ENCODE measurements at regions not wholly inside any gene's neighbourhood (a gene's known extent, or its start where the extent isn't known, plus 50 kb on each side); places are given as distances from the start of the nearest gene placed in this dataset.

DNA sequence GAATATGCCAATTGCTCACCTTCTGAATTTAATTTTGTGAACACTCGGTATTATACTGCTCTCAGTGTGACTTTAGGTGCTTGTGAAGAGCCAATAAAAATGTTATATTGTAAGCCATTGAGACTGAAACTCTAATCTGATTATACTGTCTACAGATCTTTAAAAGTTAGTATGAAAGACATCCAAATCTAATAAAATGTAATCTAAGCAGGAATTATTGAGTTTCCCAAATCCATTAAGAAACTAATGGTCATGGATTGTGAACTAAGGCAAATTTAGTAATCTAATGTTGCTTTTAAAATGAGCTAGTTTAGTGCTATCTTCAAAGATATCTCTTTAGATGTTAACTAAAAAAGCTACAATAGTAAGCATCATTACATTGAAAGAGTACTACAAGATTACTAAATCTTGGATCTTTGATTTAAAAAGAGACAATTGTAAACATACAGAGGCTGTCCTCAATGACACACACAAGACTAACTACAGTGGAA is 1132.4 kb upstream of the B3GALT2 start:
- H3F3A ChIP-seq (ENCODE audit: control insufficient read depth, insufficient read depth) = no peaks in the 10 kb centered on the region
- no peaks in the 10 kb centered on the region for H3K27me3 ChIP-seq (ENCODE audit: control insufficient read depth, low read length)
- TF ChIP-seq, protein P1, sequence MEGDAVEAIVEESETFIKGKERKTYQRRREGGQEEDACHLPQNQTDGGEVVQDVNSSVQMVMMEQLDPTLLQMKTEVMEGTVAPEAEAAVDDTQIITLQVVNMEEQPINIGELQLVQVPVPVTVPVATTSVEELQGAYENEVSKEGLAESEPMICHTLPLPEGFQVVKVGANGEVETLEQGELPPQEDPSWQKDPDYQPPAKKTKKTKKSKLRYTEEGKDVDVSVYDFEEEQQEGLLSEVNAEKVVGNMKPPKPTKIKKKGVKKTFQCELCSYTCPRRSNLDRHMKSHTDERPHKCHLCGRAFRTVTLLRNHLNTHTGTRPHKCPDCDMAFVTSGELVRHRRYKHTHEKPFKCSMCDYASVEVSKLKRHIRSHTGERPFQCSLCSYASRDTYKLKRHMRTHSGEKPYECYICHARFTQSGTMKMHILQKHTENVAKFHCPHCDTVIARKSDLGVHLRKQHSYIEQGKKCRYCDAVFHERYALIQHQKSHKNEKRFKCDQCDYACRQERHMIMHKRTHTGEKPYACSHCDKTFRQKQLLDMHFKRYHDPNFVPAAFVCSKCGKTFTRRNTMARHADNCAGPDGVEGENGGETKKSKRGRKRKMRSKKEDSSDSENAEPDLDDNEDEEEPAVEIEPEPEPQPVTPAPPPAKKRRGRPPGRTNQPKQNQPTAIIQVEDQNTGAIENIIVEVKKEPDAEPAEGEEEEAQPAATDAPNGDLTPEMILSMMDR (IDR thresholded peaks at IDR 0.05; ENCODE audit: low read depth, low read length, poor library complexity, severe bottlenecking) = no peak
- TF ChIP-seq EZH2phosphoT487 (IDR thresholded peaks at IDR 0.05; ENCODE audit: borderline replicate concordance, low read length) = no peak
- H4K20me1 ChIP-seq (ENCODE audit: control insufficient read depth, insufficient read depth, low read depth, low read length) = no peaks in the 10 kb centered on the region
- H3K4me1 ChIP-seq (ENCODE audit: control insufficient read depth, low read length) = no peaks in the 10 kb centered on the region
- H3K79me2 ChIP-seq (ENCODE audit: control insufficient read depth, low read length) = no peaks in the 10 kb centered on the region
- no peak overlapping the region for H3K4me3 ChIP-seq (ENCODE audit: low read length)
- no peak overlapping the region for H3K27ac ChIP-seq (ENCODE audit: low read depth, low read length)
- no peak overlapping the region for H3K4me2 ChIP-seq (ENCODE audit: low read length)
- H3K9me2 ChIP-seq (replicated peaks; ENCODE audit: control insufficient read depth, low read length) = no peaks in the 10 kb centered on the region
- no peaks in the 10 kb centered on the region for H3K36me3 ChIP-seq (ENCODE audit: control insufficient read depth, low read length)
- H3K9me3 ChIP-seq (ENCODE audit: control insufficient read depth, insufficient read depth, low read length) = no peaks in the 10 kb centered on the region

DNA sequence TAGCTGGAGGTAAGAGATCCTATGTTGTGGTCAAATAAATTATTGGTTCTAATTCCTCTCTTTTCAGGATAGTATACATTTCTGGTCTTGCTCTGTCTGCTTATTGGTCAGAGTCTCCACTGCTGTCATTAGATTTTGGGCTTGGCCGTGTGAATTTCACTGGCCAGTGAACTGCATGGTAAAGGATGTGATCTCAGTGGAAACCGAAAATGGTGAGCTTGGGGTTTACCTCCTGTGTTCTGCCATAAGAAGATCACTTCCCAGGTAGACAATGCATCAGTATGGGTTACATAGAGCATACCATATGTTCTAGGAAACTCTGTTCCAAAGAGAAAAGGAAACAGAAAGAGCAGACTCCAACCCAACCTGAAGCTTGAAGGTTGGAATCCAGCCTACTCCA is 1123.3 kb upstream of the B3GALT2 start:
- TF ChIP-seq, protein P1 (IDR thresholded peaks at IDR 0.05; ENCODE audit: low read depth, low read length, poor library complexity, severe bottlenecking) = no peak
- no peak for TF ChIP-seq EZH2phosphoT487 (IDR thresholded peaks at IDR 0.05; ENCODE audit: borderline replicate concordance, low read length)
- Histone ChIP-seq H4K20me1 (ENCODE audit: control insufficient read depth, insufficient read depth, low read depth, low read length) (no peaks in the 10 kb centered on the region), H3K9me2 (replicated peaks; ENCODE audit: control insufficient read depth, low read length) (no peaks in the 10 kb centered on the region), H3K4me3 (ENCODE audit: low read length) (no peak overlapping the region), H3K9me3 (ENCODE audit: control insufficient read depth, insufficient read depth, low read length) (no peaks in the 10 kb centered on the region), H3K79me2 (ENCODE audit: control insufficient read depth, low read length) (no peaks in the 10 kb centered on the region), H3K27ac (ENCODE audit: low read depth, low read length) (no peak overlapping the region), H3F3A (ENCODE audit: control insufficient read depth, insufficient read depth) (no peaks in the 10 kb centered on the region), H3K4me1 (ENCODE audit: control insufficient read depth, low read length) (no peaks in the 10 kb centered on the region), H3K36me3 (ENCODE audit: control insufficient read depth, low read length) (no peaks in the 10 kb centered on the region), H3K27me3 (ENCODE audit: control insufficient read depth, low read length) (no peaks in the 10 kb centered on the region), H3K4me2 (ENCODE audit: low read length) (no peak overlapping the region)

DNA sequence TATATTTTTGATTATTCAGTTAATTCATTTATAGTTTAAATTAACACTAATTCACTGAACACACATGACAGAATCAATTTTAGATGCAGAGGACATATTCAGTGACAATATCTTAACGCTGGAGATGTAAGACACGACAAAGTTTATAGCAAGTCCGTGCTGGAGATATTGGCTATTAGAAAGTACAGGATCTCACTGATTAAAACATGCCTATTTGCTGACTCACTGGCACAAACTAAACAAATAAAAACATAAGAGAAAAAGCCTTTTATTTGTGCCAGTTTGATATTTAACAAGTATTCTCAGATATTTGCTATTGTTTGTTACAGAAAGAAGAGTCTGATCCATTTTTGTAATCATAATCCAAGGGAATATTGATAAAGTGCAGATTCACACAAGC is 1122.9 kb upstream of the B3GALT2 start:
- Histone ChIP-seq H3K79me2 (ENCODE audit: control insufficient read depth, low read length) (no peaks in the 10 kb centered on the region), H3K9me3 (ENCODE audit: control insufficient read depth, insufficient read depth, low read length) (no peaks in the 10 kb centered on the region), H3K4me3 (ENCODE audit: low read length) (no peak overlapping the region), H3K36me3 (ENCODE audit: control insufficient read depth, low read length) (no peaks in the 10 kb centered on the region), H3F3A (ENCODE audit: control insufficient read depth, insufficient read depth) (no peaks in the 10 kb centered on the region), H3K27me3 (ENCODE audit: control insufficient read depth, low read length) (no peaks in the 10 kb centered on the region), H4K20me1 (ENCODE audit: control insufficient read depth, insufficient read depth, low read depth, low read length) (no peaks in the 10 kb centered on the region), H3K4me2 (ENCODE audit: low read length) (no peak overlapping the region), H3K27ac (ENCODE audit: low read depth, low read length) (no peak overlapping the region), H3K9me2 (replicated peaks; ENCODE audit: control insufficient read depth, low read length) (no peaks in the 10 kb centered on the region), H3K4me1 (ENCODE audit: control insufficient read depth, low read length) (no peaks in the 10 kb centered on the region)
- TF ChIP-seq, protein P1 (IDR thresholded peaks at IDR 0.05; ENCODE audit: low read depth, low read length, poor library complexity, severe bottlenecking) = no peak
- TF ChIP-seq EZH2phosphoT487 (IDR thresholded peaks at IDR 0.05; ENCODE audit: borderline replicate concordance, low read length) = no peak
